GM18873 (cell line): ENCODE measurements at regions not wholly inside any gene's neighbourhood (a gene's known extent, or its start where the extent isn't known, plus 50 kb on each side); places are given as distances from the start of the nearest gene placed in this dataset.
"Not testable (repeated sequence)": the region's sequence is repeated elsewhere in the genome, so short reads cannot be mapped to it uniquely, and the experiment has no call there.

Source experiments
- ATAC-seq: cut with Tn5 transposase; IDR thresholded peaks from one replicate; pipeline ENCODE4 v1.9.1; 2021; ENCODE audit warnings: mild to moderate bottlenecking, moderate library complexity, moderate number of reproducible peaks; ENCODE audit not compliant: unreplicated experiment, low FRiP score

DNA sequence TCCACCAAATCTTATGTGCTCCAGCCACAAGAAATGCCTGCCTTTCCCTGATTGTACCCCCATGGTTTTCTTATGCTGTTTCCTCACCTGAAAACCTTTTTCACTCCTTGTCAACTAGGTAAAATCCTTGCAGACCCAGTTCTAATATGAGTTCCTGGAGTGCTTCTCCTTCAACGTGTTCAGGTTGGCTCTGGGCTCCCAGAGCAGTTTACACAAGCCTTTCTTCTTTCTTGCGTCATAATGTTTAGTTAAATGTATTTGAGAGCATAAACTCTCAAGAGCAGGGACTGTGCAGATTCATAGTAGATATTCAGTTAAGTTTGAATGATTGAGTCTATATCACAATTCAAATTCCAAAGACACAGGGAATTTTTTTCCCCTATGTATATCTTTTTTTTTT is 484.8 kb upstream of the CCDC196 start:
- ATAC-seq = no peak

DNA sequence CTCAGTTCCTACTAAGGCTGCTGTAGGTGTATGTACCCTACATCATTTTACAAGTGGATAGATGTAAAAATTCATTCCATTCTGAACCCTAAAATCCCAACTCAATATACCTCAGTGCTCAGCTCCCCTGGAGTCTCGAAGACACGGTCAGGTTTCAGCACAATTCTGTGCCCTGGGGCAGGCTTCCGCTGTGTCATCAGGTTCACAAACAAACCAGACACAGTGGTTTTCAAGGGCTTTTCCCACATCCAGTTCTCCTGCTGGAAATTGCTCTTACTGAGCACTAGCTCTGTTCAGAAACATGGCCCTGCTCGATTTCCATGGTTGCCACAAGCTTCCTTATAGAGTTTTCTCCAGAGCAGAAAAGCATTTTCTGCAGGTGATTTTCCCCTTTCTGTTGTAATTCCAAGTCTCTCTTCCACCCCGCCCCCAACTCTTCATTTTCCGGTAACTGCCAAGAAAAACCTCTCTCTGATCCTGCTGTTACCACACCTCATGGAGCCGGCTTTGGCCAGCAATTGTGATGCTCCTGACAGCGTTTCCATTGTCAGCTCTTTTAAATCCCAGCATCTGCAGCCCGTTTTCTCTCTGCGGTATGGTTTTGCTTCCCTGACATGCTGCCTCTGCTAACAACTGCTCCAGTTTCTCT is 483.0 kb upstream of the CCDC196 start:
- no peak for ATAC-seq

DNA sequence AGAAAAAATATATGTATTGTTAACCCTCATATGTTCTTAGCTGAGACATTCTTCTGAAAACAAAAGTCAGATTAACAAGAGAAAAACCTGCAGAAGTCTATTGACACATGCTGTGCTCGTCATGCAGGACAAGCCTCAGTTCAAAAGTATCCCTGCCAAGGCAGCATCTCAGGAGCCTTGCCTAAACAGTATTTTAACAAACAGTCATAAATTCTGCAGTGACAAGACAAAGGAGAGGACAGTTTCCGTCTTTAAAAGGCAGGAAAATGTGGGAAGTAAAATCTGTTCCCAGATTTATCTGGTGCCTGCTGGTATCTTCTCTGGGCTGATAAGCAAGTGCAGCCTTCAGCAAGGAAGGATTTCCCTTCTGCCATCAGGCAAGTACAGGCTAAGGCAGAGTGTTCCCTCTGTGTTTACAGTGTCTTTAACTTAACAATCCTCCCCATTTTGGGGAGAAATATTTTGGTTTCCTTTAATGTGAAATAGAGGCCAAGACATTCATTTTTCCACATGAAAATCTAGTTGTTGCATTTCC is 480.2 kb upstream of the CCDC196 start:
- ATAC-seq = no peak

DNA sequence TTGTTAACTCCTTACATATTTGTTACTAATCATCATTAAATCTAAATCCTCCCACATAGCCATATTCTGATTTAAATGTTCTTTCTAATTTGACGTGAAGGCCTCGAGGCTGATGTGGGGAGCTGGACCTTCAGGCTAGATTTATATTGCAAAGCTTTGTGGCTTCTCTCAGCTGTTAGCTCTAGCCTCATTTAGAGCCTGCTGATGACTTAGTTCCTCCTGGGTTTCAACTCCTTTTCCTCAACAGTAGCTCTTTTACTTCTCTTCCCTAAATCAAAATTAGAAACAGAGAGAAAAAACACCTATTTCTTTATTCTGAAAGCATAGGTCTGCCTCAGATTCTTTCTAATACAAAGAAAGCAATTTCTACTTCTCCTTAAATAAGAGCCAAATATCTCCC is 477.5 kb upstream of the CCDC196 start:
- no peak for ATAC-seq

GRCh38 chr14:66009089-66009488 is 477.1 kb upstream of the CCDC196 start:
- ATAC-seq = no peak

GRCh38 chr14:66010695-66011094 is 475.5 kb upstream of the CCDC196 start:
- no peak for ATAC-seq

DNA sequence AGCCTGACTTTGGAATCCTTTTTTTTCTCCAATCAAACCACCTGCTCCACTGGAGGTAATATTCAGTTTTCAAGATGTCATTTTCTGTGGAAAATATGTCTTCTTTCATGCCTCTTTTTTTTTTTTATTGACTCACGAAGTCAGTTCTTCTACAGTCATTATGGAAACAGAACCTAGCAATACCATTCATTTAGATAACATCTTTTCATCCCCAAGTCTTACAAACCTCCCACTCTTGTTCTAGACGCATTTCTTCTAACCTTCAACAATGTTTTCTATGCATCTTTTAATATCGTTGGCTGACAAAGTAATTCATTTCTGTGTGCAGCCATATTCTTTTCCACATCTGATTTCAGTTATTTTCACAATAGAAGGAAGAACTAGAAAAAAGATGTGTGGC is 474.3 kb upstream of the CCDC196 start:
- no peak for ATAC-seq

GRCh38 chr14:66013607-66014006 is 472.6 kb upstream of the CCDC196 start:
- not testable (repeated sequence) for ATAC-seq

GRCh38 chr14:66015071-66015780 is 470.9 kb upstream of the CCDC196 start:
- ATAC-seq = no peak

GRCh38 chr14:66017927-66018326 is 468.2 kb upstream of the CCDC196 start:
- ATAC-seq = no peak

DNA sequence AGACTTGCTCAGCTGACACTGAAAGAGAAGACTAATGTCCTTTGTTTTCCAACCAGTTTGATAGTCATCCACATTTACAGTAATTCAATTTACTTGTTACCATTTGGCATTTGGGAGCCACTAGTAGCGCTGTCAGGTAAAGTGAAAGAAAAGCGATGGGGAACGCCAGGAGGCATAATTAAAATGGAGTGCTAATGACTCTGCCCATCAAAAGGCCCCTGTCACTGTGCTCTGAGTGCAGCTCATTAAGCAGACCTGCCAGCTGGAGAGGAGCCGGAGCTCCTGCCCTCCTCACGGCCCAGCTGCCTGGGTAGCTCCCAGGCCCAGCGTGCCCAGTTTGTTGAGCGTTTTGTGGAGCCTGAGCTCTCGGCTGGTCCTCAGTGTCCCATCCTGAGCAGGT is 463.6 kb upstream of the CCDC196 start:
- ATAC-seq = no peak

GRCh38 chr14:66025779-66026178 is 460.4 kb upstream of the CCDC196 start:
- no peak for ATAC-seq

DNA sequence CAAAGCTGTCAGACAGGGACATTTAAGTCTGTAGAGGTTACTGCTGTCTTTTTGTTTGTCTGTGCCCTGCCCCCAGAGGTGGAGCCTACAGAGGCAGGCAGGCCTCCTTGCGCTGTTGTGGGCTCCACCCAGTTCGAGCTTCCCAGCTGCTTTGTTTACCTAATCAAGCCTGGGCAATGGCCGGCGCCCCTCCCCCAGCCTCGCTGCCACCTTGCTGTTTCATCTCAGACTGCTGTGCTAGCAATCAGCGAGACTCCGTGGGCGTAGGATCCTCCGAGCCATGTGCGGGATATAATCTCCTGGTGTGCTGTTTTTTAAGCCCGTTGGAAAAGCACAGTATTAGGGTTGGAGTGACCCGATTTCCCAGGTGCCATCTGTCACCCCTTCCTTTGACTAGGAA is 454.2 kb upstream of the CCDC196 start:
- ATAC-seq = not testable (repeated sequence)

DNA sequence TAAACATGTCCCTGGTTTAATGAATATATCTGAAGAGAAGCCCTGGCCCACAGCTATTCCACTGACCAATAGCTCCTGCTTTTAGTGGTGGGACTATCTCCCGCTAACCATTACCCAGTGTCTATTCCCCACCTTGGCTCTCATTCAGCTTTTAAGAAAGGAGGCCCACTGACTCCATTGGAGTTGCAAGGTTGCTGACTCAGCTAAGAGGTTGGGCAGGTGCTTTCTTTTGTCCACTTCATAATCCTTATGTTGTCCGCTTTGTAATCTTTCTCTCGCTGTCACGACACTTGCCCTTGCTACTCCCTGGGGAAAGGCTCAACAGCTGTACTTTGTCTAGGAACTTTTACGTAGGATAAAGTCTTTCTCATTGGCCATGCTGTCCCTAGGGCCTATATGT is 453.4 kb upstream of the CCDC196 start:
- ATAC-seq = no peak

DNA sequence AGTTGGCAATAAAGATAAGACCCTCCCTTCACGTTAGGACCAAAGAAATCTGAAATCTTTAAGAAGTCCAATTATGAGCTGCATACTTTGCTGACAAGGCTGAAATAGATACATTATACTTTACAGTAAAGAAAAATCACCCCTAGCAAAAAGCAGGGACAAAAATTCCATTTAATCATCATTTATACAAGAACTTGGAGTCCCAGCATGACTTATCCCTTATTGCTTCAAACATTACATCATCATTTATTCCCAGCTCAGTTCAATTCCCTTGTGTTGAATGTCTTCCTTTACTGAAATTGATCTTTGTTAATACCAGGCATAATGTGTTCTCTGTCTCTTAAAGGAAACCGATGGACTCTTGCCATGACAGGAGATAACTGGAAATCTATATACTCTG is 449.6 kb upstream of the CCDC196 start:
- no peak for ATAC-seq

DNA sequence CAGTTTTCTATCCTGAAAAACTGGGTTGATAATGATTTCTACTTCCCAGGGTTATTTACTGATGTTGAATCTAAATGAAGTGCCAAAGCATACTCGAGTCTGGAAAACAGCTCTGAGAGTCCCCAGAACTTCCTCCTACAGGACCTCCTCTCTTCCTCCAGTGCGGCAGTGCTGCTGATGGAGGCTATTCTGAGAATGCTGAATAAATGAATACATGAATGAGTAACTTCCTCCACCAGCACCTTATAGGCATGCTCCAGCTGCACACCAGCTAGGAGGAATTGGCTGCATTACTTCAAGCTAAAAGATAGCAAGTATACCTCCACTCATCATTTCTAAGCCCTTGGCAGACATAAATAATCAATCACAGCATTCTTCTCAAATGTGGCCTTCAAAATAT is 448.8 kb upstream of the CCDC196 start:
- no peak for ATAC-seq

- ATAC-seq = no peak
Measured at GRCh38 chr14:66038212-66038611, 448.0 kb upstream of the CCDC196 start.

DNA sequence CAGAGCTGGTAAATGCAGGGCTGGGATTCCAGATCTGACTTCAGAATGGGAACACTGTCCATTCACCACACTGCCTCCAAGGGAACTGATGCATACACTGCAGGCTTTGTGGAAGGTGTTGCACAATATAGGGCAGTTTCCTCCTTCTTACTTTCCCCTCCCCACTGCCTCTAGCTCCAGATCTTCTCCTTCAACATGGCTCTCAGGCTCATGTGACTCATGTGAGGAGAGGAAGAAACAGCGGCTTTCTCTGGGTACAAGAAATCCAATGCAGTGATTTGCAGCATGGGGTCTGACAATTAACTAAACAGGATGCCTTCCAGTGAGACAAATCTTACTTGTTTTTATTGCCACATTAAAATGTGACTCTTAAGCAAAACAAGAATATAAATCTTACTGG is 447.6 kb upstream of the CCDC196 start:
- ATAC-seq = no peak

- no peak for ATAC-seq
Measured at GRCh38 chr14:66039495-66039894, 446.7 kb upstream of the CCDC196 start.

- ATAC-seq = no peak
Measured at GRCh38 chr14:66041582-66041981, 444.6 kb upstream of the CCDC196 start.

DNA sequence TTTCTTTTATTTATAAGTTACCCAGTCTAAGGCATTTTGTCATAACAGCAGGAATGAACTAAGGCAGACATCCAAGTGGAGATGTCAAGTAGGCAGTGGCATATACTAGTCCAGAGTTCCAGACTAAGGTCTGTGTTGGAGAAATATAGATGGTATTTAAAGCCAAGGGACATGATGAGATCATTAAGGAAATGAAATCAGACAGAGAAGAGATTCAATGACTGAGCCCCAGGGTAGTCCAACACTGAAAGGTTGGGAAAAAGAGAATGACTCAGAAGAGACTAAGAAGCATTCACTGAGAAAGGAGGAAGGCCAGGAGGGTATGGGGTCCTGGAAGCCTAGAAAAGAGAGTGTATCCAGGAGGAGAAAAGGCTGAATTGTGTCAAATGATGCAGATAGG is 442.2 kb upstream of the CCDC196 start:
- ATAC-seq = no peak

- ATAC-seq = no peak
Measured at GRCh38 chr14:66045572-66046021, 440.6 kb upstream of the CCDC196 start.
